H1 (cell line): ENCODE measurements at regions not wholly inside any gene's neighbourhood (a gene's known extent, or its start where the extent isn't known, plus 50 kb on each side); places are given as distances from the start of the nearest gene placed in this dataset.

Experiments used
- CTCF ChIA-PET: fragments of 300-600 bp; sonication (Branson Sonifier 250); formaldehyde crosslinking; loops from one replicate; lab custom pipeline; 2021; ENCODE audit not compliant: partially characterized antibody; lab: Charles Lee
- POLR2A ChIA-PET: fragments of 300-600 bp; sonication (Branson Sonifier 250); formaldehyde crosslinking; loops from one replicate; lab custom pipeline; 2021; ENCODE audit warnings: inconsistent platforms; ENCODE audit not compliant: partially characterized antibody; lab: Charles Lee
- DNase-seq, 2 experiments: peaks; one replicate each; pipeline versions ENCODE4 v3.0.0 to v3.0.0-alpha.2; 2010 to 2022; ENCODE audit warnings: low spot score in 2 of 2, low read depth in 1 of 2, mixed read lengths in 1 of 2
- FAIRE-seq: peaks from 2 replicates; lab custom pipeline; 2011; peaks lifted over from hg19 to GRCh38; lab: Jason Lieb, UNC
- H2AFZ ChIP-seq: 2 replicates; pipeline ENCODE4 v1.8.1; 2012; ENCODE audit warnings: low read length, inconsistent platforms
- H2AK5ac ChIP-seq: 2 replicates; pipeline ENCODE4 v1.6.1; 2013; ENCODE audit warnings: low read depth, low read length
- H2BK120ac ChIP-seq: replicated peaks from 2 replicates; pipeline ENCODE3; 2013; ENCODE audit warnings: low read depth, low read length, inconsistent platforms
- H2BK12ac ChIP-seq: 2 replicates; pipeline ENCODE4 v1.6.1; 2013; ENCODE audit warnings: low read depth, low read length
- H2BK15ac ChIP-seq: 2 replicates; pipeline ENCODE4 v1.6.1; 2013; ENCODE audit warnings: low read length
- H2BK20ac ChIP-seq: 2 replicates; pipeline ENCODE4 v1.6.1; 2013; ENCODE audit warnings: low read length
- H2BK5ac ChIP-seq: 2 replicates; pipeline ENCODE4 v1.6.1; 2013; ENCODE audit warnings: low read depth, low read length
- H3K14ac ChIP-seq: 2 replicates; pipeline ENCODE4 v1.6.1; 2013; ENCODE audit warnings: inconsistent platforms; ENCODE audit not compliant: insufficient read length
- H3K18ac ChIP-seq: 2 replicates; pipeline ENCODE4 v1.6.1; 2013; ENCODE audit warnings: low read length; ENCODE audit errors: extremely low read depth
- H3K23ac ChIP-seq: 2 replicates; pipeline ENCODE4 v1.6.1; 2013; ENCODE audit warnings: inconsistent platforms; ENCODE audit not compliant: insufficient read length
- H3K23me2 ChIP-seq: 2 replicates; pipeline ENCODE4 v1.6.1; 2013; ENCODE audit warnings: low read depth, low read length
- H3K27ac ChIP-seq: 2 replicates; pipeline ENCODE4 v1.6.1; 2011; ENCODE audit warnings: low read depth, low read length, inconsistent platforms
- H3K27me3 ChIP-seq, 4 experiments: replicated peaks in 1 of 4; 1 replicate in 1 of 4; 2 replicates in 3 of 4; pipeline versions ENCODE4 v1.6.1 to v1.8.1; 2011 to 2013; ENCODE audit warnings: low read length in 3 of 4, mild to moderate bottlenecking in 3 of 4, inconsistent platforms in 2 of 4, mixed read lengths in 2 of 4, moderate library complexity in 1 of 4; ENCODE audit not compliant: control insufficient read depth in 3 of 4, insufficient read depth in 3 of 4; ENCODE audit errors: extremely low read depth in 1 of 4
- H3K36me3 ChIP-seq, 4 experiments: 2 replicates each; pipeline versions ENCODE4 v1.6.1 to v1.8.1; 2011 to 2013; ENCODE audit warnings: mild to moderate bottlenecking in 4 of 4, low read length in 3 of 4, moderate library complexity in 2 of 4, control low read depth in 1 of 4, inconsistent platforms in 1 of 4; ENCODE audit not compliant: insufficient read depth in 4 of 4, control insufficient read depth in 2 of 4
- H3K4ac ChIP-seq: replicated peaks from 2 replicates; pipeline ENCODE3; 2013; ENCODE audit warnings: low read length, low read depth, mixed read lengths, inconsistent platforms; ENCODE audit not compliant: insufficient read length
- H3K4me1 ChIP-seq, 4 experiments: replicated peaks in 1 of 4; 1 replicate in 1 of 4; 2 replicates in 3 of 4; pipeline versions ENCODE4 v1.6.1 to v1.8.1; 2011 to 2013; ENCODE audit warnings: low read length in 3 of 4, inconsistent platforms in 2 of 4, mixed read lengths in 1 of 4; ENCODE audit not compliant: insufficient read depth in 4 of 4, control insufficient read depth in 3 of 4
- H3K4me2 ChIP-seq, 2 experiments: 2 replicates each; pipeline versions ENCODE4 v1.6.1 to v1.8.1; 2011 to 2013; ENCODE audit warnings: low read depth in 2 of 2, low read length in 2 of 2, control low read depth in 1 of 2, inconsistent platforms in 1 of 2, mild to moderate bottlenecking in 1 of 2; ENCODE audit not compliant: insufficient read depth in 1 of 2
- H3K4me3 ChIP-seq, 4 experiments: fragments of 200-600, 300-600 bp in 1 of 4; sonication (generic), shearing (Covaris generic), sonication (Bioruptor Twin) in 1 of 4; 2 replicates each; pipeline versions ENCODE4 v1.5.1 to v1.8.1; 2011 to 2016; ENCODE audit warnings: low read length in 4 of 4, low read depth in 3 of 4, control low read depth in 2 of 4, inconsistent platforms in 2 of 4, mild to moderate bottlenecking in 2 of 4, mixed read lengths in 1 of 4, moderate library complexity in 1 of 4; ENCODE audit not compliant: insufficient read depth in 2 of 4; ENCODE audit errors: extremely low read depth in 1 of 4
- H3K56ac ChIP-seq: replicated peaks from 2 replicates; pipeline ENCODE3; 2013; ENCODE audit warnings: low read depth, mild to moderate bottlenecking, mixed read lengths, low read length, inconsistent platforms; ENCODE audit not compliant: insufficient read length
- H3K79me1 ChIP-seq: 2 replicates; pipeline ENCODE4 v1.6.1; 2013; ENCODE audit warnings: low read depth, low read length, control low read depth
- H3K79me2 ChIP-seq, 2 experiments: 2 replicates each; pipeline versions ENCODE4 v1.6.1 to v1.8.1; 2012 to 2013; ENCODE audit warnings: low read length in 2 of 2, mild to moderate bottlenecking in 2 of 2, inconsistent platforms in 1 of 2; ENCODE audit not compliant: insufficient read depth in 2 of 2, control insufficient read depth in 1 of 2
- H3K9ac ChIP-seq, 4 experiments: replicated peaks in 1 of 4; 1 replicate in 1 of 4; 2 replicates in 3 of 4; pipeline versions ENCODE4 v1.6.1 to v1.8.1; 2011 to 2013; ENCODE audit warnings: low read depth in 3 of 4, low read length in 3 of 4, control low read depth in 2 of 4, mild to moderate bottlenecking in 2 of 4, moderate library complexity in 2 of 4, inconsistent platforms in 1 of 4; ENCODE audit errors: extremely low read depth in 1 of 4
- H3K9me3 ChIP-seq, 2 experiments: 2 replicates each; pipeline versions ENCODE4 v1.6.1 to v1.8.1; 2012 to 2013; ENCODE audit warnings: mild to moderate bottlenecking in 2 of 2, moderate library complexity in 2 of 2, control low read depth in 1 of 2, inconsistent platforms in 1 of 2, low read depth in 1 of 2, low read length in 1 of 2, mixed read lengths in 1 of 2; ENCODE audit not compliant: insufficient read depth in 2 of 2
- H4K20me1 ChIP-seq, 2 experiments: replicated peaks in 1 of 2; 2 replicates each; pipeline versions ENCODE3 to v1.8.1; 2011 to 2013; ENCODE audit warnings: inconsistent platforms in 2 of 2, low read length in 2 of 2, mild to moderate bottlenecking in 1 of 2; ENCODE audit not compliant: insufficient read depth in 2 of 2, control insufficient read depth in 1 of 2
- H4K5ac ChIP-seq: 2 replicates; pipeline ENCODE4 v1.6.1; 2013; ENCODE audit warnings: low read length, low read depth, mixed read lengths, inconsistent platforms; ENCODE audit not compliant: insufficient read length
- H4K8ac ChIP-seq: 2 replicates; pipeline ENCODE4 v1.8.0; 2013; ENCODE audit warnings: mild to moderate bottlenecking, moderate library complexity, low read length, inconsistent platforms; ENCODE audit not compliant: insufficient read depth; ENCODE audit errors: extremely low read depth
- H4K91ac ChIP-seq: replicated peaks from 2 replicates; pipeline ENCODE3; 2013; ENCODE audit warnings: low read length, mixed read lengths, inconsistent platforms; ENCODE audit not compliant: insufficient read length
- CBX5 ChIP-seq: fragments of 300-800, 300-1000 bp; sonication (generic); IDR thresholded peaks from 2 replicates; pipeline ENCODE4 v1.7.1; 2016; ENCODE audit warnings: antibody characterized with exemption, low read length, low read depth
- GABPA ChIP-seq: IDR thresholded peaks from 2 replicates; pipeline ENCODE4 v1.6.1; 2011; ENCODE audit warnings: mild to moderate bottlenecking, low read length, moderate library complexity, borderline replicate concordance; ENCODE audit not compliant: insufficient read depth
- GTF2F1 ChIP-seq: IDR thresholded peaks from 2 replicates; pipeline ENCODE4 v1.6.1; 2012; ENCODE audit warnings: low read depth, low read length, improper control_type of control experiment, borderline replicate concordance
- RAD21 ChIP-seq, 2 experiments: IDR thresholded peaks in 1 of 2; conservative IDR thresholded peaks in 1 of 2; 2 replicates each; pipeline ENCODE4 v1.6.1; 2011; ENCODE audit warnings: low read depth in 2 of 2, low read length in 2 of 2, improper control_type of control experiment in 1 of 2, inconsistent platforms in 1 of 2, mild to moderate bottlenecking in 1 of 2, moderate library complexity in 1 of 2
- ZNF274 ChIP-seq: IDR thresholded peaks from 2 replicates; pipeline ENCODE4 v1.7.0; 2012; ENCODE audit warnings: low read length, borderline replicate concordance; ENCODE audit errors: extremely low read depth
- TF ChIP-seq, protein P1 (sequence below): IDR thresholded peaks from 2 replicates; pipeline ENCODE4 v1.6.1; 2012; ENCODE audit warnings: inconsistent platforms

DNA sequence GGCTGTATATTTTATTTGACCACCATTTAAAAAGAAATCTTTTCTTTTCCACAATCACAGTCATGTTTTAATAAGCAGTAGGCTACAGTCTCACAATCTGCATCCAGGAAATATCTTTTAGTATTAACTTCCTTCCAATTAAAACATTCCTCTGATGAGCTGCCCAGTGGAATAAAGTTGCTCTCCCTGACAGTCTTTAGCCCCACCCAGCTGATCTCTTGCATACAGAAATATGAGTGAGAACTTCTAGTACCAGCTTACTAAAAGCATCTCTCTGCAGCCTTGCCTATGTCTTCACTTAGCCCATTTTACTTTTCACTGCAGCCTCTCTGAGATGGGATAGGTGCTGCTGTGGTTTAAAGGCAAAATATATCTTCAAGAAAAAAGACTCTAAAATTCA lies 143.4 kb upstream of the ANO3 start:
- no peaks in the 10 kb centered on the region for H4K20me1 ChIP-seq
- no peak overlapping the region for H2BK15ac ChIP-seq
- DNase-seq (no peak), FAIRE-seq (no peak)
- no peak overlapping the region for H2BK5ac ChIP-seq
- H3K9ac ChIP-seq, result no peak overlapping the region
- no peaks in the 10 kb centered on the region for H3K23me2 ChIP-seq
- H2AK5ac ChIP-seq, result no peak overlapping the region
- no peak overlapping the region for H3K56ac ChIP-seq
- H3K14ac ChIP-seq, result no peak overlapping the region
- no peak overlapping the region for H3K27ac ChIP-seq
- no peaks in the 10 kb centered on the region for H3K79me2 ChIP-seq
- H3K4me3 ChIP-seq, result no peak overlapping the region
- H3K23ac ChIP-seq, result no peak overlapping the region
- no peak overlapping the region for H3K18ac ChIP-seq
- H4K91ac ChIP-seq, result no peak overlapping the region
- H2BK12ac ChIP-seq, result no peak overlapping the region
- H3K36me3 ChIP-seq, result no peaks in the 10 kb centered on the region
- no peaks in the 10 kb centered on the region for H3K27me3 ChIP-seq
- no peak overlapping the region for H2BK20ac ChIP-seq
- no peak overlapping the region for H4K5ac ChIP-seq
- no peaks in the 10 kb centered on the region for H3K79me1 ChIP-seq
- CTCF ChIA-PET, result interaction anchor here (1.4 to 1.5 kb wide), 2 partner anchors 27 to 109 kb away, joined by 3 to 5 read pairs; no protein-coding TSS in a partner anchor
- H4K8ac ChIP-seq, result no peak overlapping the region
- H2BK120ac ChIP-seq, result no peak overlapping the region
- no peaks in the 10 kb centered on the region for H3K4me1 ChIP-seq
- H3K9me3 ChIP-seq, result no peaks in the 10 kb centered on the region
- H2AFZ ChIP-seq, result no peak overlapping the region
- POLR2A ChIA-PET, result no interaction called here
- H3K4me2 ChIP-seq, result no peak overlapping the region
- H3K4ac ChIP-seq, result no peak overlapping the region
- no peak for TF ChIP-seq GABPA
- no peak for TF ChIP-seq GTF2F1
- TF ChIP-seq CBX5, result no peak
- TF ChIP-seq RAD21 (IDR thresholded peaks at IDR 0.05 in 1 of 2, conservative IDR thresholded peaks at IDR 0.05 in 1 of 2; ENCODE audit: low read depth in 2 of 2, low read length in 2 of 2), result no peak
- TF ChIP-seq, protein P1, sequence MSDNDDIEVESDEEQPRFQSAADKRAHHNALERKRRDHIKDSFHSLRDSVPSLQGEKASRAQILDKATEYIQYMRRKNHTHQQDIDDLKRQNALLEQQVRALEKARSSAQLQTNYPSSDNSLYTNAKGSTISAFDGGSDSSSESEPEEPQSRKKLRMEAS, result no peak
- TF ChIP-seq ZNF274, result no peak
